ENCODE measurements at regions not wholly inside any gene's neighbourhood (a gene's known extent, or its start where the extent isn't known, plus 50 kb on each side); places are given as distances from the start of the nearest gene placed in this dataset.
"Not testable (repeated sequence)": the region's sequence is repeated elsewhere in the genome, so short reads cannot be mapped to it uniquely, and the experiment has no call there.

GRCh38 chr14:61145903-61146481 is 135.1 kb downstream of the TMEM30B start:
- H3K9me3 ChIP-seq (replicated peaks) = peaks cover 17% of the 10 kb centered on the region
- H3K27ac ChIP-seq (replicated peaks) = peak overlapping the region; percentile 41
- peaks cover 4% of the 10 kb centered on the region for H3K4me1 ChIP-seq
- DNase-seq = no peak
- H3K4me3 ChIP-seq = no peak overlapping the region
- H3K27me3 ChIP-seq (ENCODE audit: low read depth) = no peaks in the 10 kb centered on the region
- H3K36me3 ChIP-seq = no peaks in the 10 kb centered on the region
- intact Hi-C loops (cut with micrococcal nuclease) = no loop called here
- TF ChIP-seq CTCF (IDR thresholded peaks at IDR 0.05; ENCODE audit: borderline replicate concordance) = no peak

- H3K27ac ChIP-seq (replicated peaks) = peak overlapping the region; percentile 41
- H3K27me3 ChIP-seq (ENCODE audit: low read depth) = no peaks in the 10 kb centered on the region
- peaks cover 4% of the 10 kb centered on the region for H3K4me1 ChIP-seq
- peaks cover 17% of the 10 kb centered on the region for H3K9me3 ChIP-seq (replicated peaks)
- intact Hi-C loops (cut with micrococcal nuclease) = no loop called here
- no peak overlapping the region for H3K4me3 ChIP-seq
- no peak for TF ChIP-seq CTCF (IDR thresholded peaks at IDR 0.05; ENCODE audit: borderline replicate concordance)
- no peak for DNase-seq
- H3K36me3 ChIP-seq = no peaks in the 10 kb centered on the region
These were observed 135.9 kb downstream of the TMEM30B start for GRCh38 chr14:61145034-61145902.

- H3K4me1 ChIP-seq; DNase-seq; H3K27me3 ChIP-seq (ENCODE audit: low read depth); intact Hi-C loops (cut with micrococcal nuclease); H3K27ac ChIP-seq (replicated peaks); H3K4me3 ChIP-seq; H3K36me3 ChIP-seq: not testable (repeated sequence)
- peaks cover 17% of the 10 kb centered on the region for H3K9me3 ChIP-seq (replicated peaks)
These were observed 136.8 kb downstream of the TMEM30B start for GRCh38 chr14:61144117-61145033.

- Histone ChIP-seq H3K9me3 (replicated peaks) (peaks cover 17% of the 10 kb centered on the region), H3K27me3 (ENCODE audit: low read depth) (no peaks in the 10 kb centered on the region), H3K27ac (replicated peaks) (no peak overlapping the region), H3K4me3 (no peak overlapping the region), H3K36me3 (no peaks in the 10 kb centered on the region), H3K4me1 (peaks cover 4% of the 10 kb centered on the region)
- intact Hi-C loops (cut with micrococcal nuclease) = no loop called here
- no peak for DNase-seq
- no peak for TF ChIP-seq CTCF (IDR thresholded peaks at IDR 0.05; ENCODE audit: borderline replicate concordance)
These were observed 140.3 kb downstream of the TMEM30B start for GRCh38 chr14:61140872-61141271.

GRCh38 chr14:61140271-61140670 is 140.9 kb downstream of the TMEM30B start:
- DNase-seq = no peak
- intact Hi-C loops (cut with micrococcal nuclease) = no loop called here
- TF ChIP-seq CTCF (IDR thresholded peaks at IDR 0.05; ENCODE audit: borderline replicate concordance) = no peak
- Histone ChIP-seq H3K4me3 (no peak overlapping the region), H3K9me3 (replicated peaks) (peaks cover 17% of the 10 kb centered on the region), H3K36me3 (no peaks in the 10 kb centered on the region), H3K27me3 (ENCODE audit: low read depth) (no peaks in the 10 kb centered on the region), H3K27ac (replicated peaks) (no peak overlapping the region), H3K4me1 (peaks cover 4% of the 10 kb centered on the region)
